ENCODE measurements at regions not wholly inside any gene's neighbourhood (a gene's known extent, or its start where the extent isn't known, plus 50 kb on each side); places are given as distances from the start of the nearest gene placed in this dataset.

DNA sequence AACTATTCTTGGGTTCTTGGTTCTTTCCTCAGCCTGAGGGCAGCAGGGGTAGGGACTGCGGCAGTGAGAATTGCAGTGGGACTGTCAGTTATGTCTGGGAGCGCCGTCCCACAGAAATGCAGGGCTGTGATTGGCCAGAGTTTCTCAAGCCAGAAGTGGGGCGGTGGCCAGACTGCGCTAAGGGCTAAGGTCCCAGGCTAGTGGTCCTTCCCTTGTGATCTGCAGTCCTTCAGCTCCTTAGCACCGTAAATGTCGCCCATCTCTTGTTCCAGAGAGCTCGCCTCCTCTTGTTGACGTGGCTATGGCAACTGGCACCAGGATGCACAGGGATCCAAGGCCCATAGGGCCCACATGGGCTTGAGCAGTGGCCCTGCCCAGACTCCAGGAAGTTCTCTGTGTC lies 223.5 kb downstream of the GRIA2 start:
- no peak for TF ChIP-seq CTCF (conservative IDR thresholded peaks at IDR 0.05)
- no peak for TF ChIP-seq EZH2 (IDR thresholded peaks at IDR 0.05; ENCODE audit: low read depth)

All from PC-9 (cell line).